ENCODE measurements at regions not wholly inside any gene's neighbourhood (a gene's known extent, or its start where the extent isn't known, plus 50 kb on each side); places are given as distances from the start of the nearest gene placed in this dataset. TPM values are rescaled to one million over a fixed set of nuclear protein-coding genes. Genes with fewer than 3 reads are reported as not detected.

- no peak overlapping the region for H3K4me3 ChIP-seq
- TF ChIP-seq CTCF (IDR thresholded peaks at IDR 0.05): no peak
- intact Hi-C loops (cut with DNase I, micrococcal nuclease): no loop called here
- H3K36me3 ChIP-seq (ENCODE audit: low read depth): no peaks in the 10 kb centered on the region
- DNase-seq (no peak), ATAC-seq (no peak)
- H3K9me3 ChIP-seq: peaks cover 14% of the 10 kb centered on the region
- H3K4me1 ChIP-seq (ENCODE audit: low read depth): no peaks in the 10 kb centered on the region
These were observed 55.9 kb upstream of the HPCAL1 start for GRCh38 chr2:10246831-10247230.

- Histone ChIP-seq H3K4me1 (ENCODE audit: low read depth) (no peaks in the 10 kb centered on the region), H3K36me3 (ENCODE audit: low read depth) (no peaks in the 10 kb centered on the region), H3K9me3 (peaks cover 14% of the 10 kb centered on the region), H3K4me3 (no peak overlapping the region)
- intact Hi-C loops (cut with DNase I, micrococcal nuclease): no loop called here
- DNase-seq (no peak), ATAC-seq (no peak)
- no peak for TF ChIP-seq CTCF (IDR thresholded peaks at IDR 0.05)
These were observed 52.9 kb upstream of the HPCAL1 start for GRCh38 chr2:10249798-10250197.

GRCh38 chr2:10252224-10252623 is 50.5 kb upstream of the HPCAL1 start:
- H3K4me1 ChIP-seq (ENCODE audit: low read depth): no peaks in the 10 kb centered on the region
- H3K4me3 ChIP-seq: no peak overlapping the region
- peaks cover 14% of the 10 kb centered on the region for H3K9me3 ChIP-seq
- DNase-seq: no peak
- intact Hi-C loops (cut with DNase I, micrococcal nuclease): no loop called here
- no peaks in the 10 kb centered on the region for H3K36me3 ChIP-seq (ENCODE audit: low read depth)
- ATAC-seq: no peak
- TF ChIP-seq CTCF (IDR thresholded peaks at IDR 0.05): no peak

- no peaks in the 10 kb centered on the region for H3K36me3 ChIP-seq (ENCODE audit: low read depth)
- ATAC-seq: no peak
- no peak overlapping the region for H3K4me3 ChIP-seq
- no peak for TF ChIP-seq CTCF (IDR thresholded peaks at IDR 0.05)
- H3K9me3 ChIP-seq: peaks cover 14% of the 10 kb centered on the region
- H3K4me1 ChIP-seq (ENCODE audit: low read depth): no peaks in the 10 kb centered on the region
- intact Hi-C loops (cut with DNase I, micrococcal nuclease): no loop called here
- DNase-seq: peak in 1 of 3 donors; percentile 5
These were observed 50.0 kb upstream of the HPCAL1 start for GRCh38 chr2:10252661-10253060.

Small RNA genes lying in the stretch of these regions (microRNA-seq; reads per million reads assigned to microRNA genes)
- not detected for gene MIR4261
